Activated T-cell treated with anti-CD3 and anti-CD28 coated beads, Interleukin-2, amount 50 U/mL, for 4 hours (primary cell): ENCODE measurements at regions not wholly inside any gene's neighbourhood (a gene's known extent, or its start where the extent isn't known, plus 50 kb on each side); places are given as distances from the start of the nearest gene placed in this dataset.
A peak's percentile ranks its signal among the peaks of the same experiment; 100 is the strongest.

Experiments used
- ATAC-seq, 2 donors: fragments of 200-7000 bp; cut with Tn5 transposase; one replicate each; pipeline ENCODE4 v1.10.0; 2021
- DNase-seq: peaks from one replicate; pipeline ENCODE4 v3.0.0-alpha.2; 2020
- H3K27me3 Mint-ChIP-seq: one replicate; pipeline ENCODE4 v1.8.0; 2021; ENCODE audit warnings: low read depth, mixed read lengths
- H3K36me3 Mint-ChIP-seq: one replicate; pipeline ENCODE4 v1.8.0; 2022; ENCODE audit warnings: mixed read lengths; ENCODE audit not compliant: insufficient read depth
- H3K4me1 Mint-ChIP-seq: one replicate; pipeline ENCODE4 v1.8.0; 2021; ENCODE audit warnings: low read depth, mixed read lengths
- H3K4me3 Mint-ChIP-seq: one replicate; pipeline ENCODE4 v1.8.0; 2021; ENCODE audit warnings: mild to moderate bottlenecking, moderate library complexity, mixed read lengths
- H3K9me3 Mint-ChIP-seq: one replicate; pipeline ENCODE4 v1.8.0; 2021; ENCODE audit warnings: mixed read lengths

DNA sequence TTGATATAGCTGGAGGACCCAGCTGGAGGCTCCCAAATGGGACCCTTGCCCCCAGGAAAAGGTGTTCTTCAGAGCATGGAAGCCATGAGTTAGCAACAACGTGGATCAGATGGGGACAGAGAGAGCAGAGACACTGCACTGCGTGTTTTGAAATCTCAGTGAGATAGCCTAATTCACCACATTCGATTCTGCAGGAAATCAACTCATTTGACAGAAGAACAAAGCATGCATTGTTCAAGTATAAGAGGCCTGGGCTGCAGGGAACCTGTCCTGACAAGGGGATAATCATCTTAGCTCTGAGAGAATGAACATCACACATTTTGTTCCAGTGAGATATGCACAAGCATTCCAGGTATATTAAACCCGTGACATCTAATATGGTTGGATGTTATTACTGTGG, 450.2 kb downstream of the CDH26 start:
- no peak overlapping the region for H3K4me3 Mint-ChIP-seq
- DNase-seq (no peak), ATAC-seq (no peak)
- peaks cover 5% of the 10 kb centered on the region for H3K27me3 Mint-ChIP-seq
- no peaks in the 10 kb centered on the region for H3K9me3 Mint-ChIP-seq
- H3K36me3 Mint-ChIP-seq: no peaks in the 10 kb centered on the region
- no peaks in the 10 kb centered on the region for H3K4me1 Mint-ChIP-seq

DNA sequence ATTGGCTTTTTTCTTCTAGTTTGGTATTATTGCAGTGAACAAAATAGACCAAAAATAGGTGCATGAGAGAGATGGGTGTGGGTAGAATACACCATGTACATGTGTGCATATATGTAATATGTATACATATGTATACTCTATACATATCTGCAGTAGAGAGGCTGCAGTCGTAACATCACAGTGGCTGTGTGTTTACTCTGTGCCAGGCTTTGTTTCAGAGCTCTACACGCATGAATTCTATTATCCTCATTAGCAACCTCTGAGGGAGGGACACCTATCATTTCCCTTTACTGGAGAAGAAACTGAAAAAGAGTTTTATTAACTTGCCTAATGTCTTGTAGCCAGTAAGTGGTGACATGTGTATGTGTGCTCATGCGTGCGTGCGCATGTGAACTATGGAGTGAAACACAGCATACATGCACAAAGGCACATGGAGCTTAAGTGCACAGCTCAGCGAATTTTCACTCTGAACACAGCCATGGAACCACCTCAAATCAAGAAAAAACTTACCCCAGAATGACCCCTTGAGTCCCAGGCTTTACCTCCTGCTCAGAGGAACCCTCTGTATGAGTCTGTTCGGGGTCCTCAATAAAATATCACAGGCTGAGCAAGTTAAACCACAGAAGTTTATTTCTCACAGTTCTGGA, 452.5 kb downstream of the CDH26 start:
- ATAC-seq: no peak
- H3K27me3 Mint-ChIP-seq: peaks cover 3% of the 10 kb centered on the region
- H3K4me3 Mint-ChIP-seq: no peak overlapping the region
- H3K4me1 Mint-ChIP-seq: no peaks in the 10 kb centered on the region
- H3K9me3 Mint-ChIP-seq: no peaks in the 10 kb centered on the region
- no peak for DNase-seq
- no peaks in the 10 kb centered on the region for H3K36me3 Mint-ChIP-seq

DNA sequence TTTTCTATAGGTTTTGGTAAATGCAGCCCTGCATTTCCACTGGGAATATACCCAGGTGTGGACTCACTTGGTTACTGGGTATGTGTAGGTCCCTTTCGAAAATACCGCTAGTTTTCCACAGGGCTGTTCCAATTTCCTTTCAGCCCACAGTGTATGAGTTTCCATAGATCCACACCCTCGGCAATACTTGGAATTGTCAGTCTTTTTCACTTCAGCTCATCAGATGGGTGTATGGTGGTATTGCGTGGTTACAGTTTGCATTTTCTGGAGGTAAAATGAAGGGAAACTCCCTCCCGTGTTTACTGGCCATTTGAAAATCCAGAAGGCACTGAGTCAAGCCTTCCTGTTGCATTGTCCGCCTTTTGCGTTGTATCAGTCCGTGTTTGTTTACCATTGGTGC, 453.6 kb downstream of the CDH26 start:
- H3K27me3 Mint-ChIP-seq: peaks cover 3% of the 10 kb centered on the region
- ATAC-seq (no peak), DNase-seq (no peak)
- H3K9me3 Mint-ChIP-seq: no peaks in the 10 kb centered on the region
- no peak overlapping the region for H3K4me3 Mint-ChIP-seq
- H3K36me3 Mint-ChIP-seq: no peaks in the 10 kb centered on the region
- no peaks in the 10 kb centered on the region for H3K4me1 Mint-ChIP-seq

DNA sequence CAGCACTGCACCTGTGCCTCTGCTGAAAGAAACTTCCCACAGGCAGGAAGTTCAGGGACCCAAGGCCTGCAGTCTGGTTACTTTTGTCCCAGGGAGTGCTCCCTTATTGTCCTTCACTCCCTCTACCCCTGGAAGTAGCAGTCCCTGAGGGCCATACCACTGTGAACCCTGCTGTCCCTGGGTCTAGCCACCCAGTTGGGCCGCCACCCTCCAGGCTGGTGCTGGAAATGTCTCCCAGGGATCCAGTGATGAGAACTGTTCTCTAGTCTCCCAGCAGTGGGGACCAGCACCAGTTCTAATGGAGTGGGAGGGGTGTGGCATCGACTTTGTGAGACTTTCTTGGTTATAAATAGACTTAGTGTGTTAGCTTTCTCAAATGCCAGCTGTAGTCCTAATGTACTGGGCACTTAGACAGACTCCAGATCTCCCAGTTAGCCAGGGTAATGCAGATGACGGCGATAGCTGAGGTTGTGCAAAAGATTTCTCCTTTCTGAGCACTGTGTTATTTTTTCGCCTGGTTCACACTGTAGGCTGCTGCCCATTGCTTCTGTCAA, 462.5 kb downstream of the CDH26 start:
- ATAC-seq: no peak
- H3K36me3 Mint-ChIP-seq: no peaks in the 10 kb centered on the region
- no peak overlapping the region for H3K4me3 Mint-ChIP-seq
- H3K4me1 Mint-ChIP-seq: no peaks in the 10 kb centered on the region
- DNase-seq: no peak
- no peaks in the 10 kb centered on the region for H3K27me3 Mint-ChIP-seq
- no peaks in the 10 kb centered on the region for H3K9me3 Mint-ChIP-seq

DNA sequence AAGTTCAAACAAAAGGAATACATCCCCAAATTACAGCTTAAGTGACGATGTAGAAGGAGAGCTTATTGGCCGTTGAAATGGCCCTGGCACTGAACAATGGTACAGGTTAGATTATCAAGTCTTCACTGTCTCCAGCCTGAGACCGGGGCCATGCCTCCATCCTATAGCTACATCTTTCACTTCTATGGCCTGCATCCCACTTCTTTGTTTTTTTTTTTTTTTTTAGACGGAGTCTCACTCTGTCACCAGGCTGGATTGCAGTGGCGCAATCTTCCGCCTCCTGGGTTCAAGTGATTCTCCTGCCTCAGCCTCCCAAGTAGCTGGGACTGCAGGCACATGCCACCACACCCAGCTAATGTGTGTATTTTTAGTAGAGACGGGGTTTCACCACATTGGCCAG, 464.6 kb downstream of the CDH26 start:
- Mint-ChIP-seq H3K4me1 (no peaks in the 10 kb centered on the region), H3K27me3 (no peaks in the 10 kb centered on the region), H3K9me3 (no peaks in the 10 kb centered on the region), H3K4me3 (no peak overlapping the region), H3K36me3 (no peaks in the 10 kb centered on the region)
- ATAC-seq (no peak), DNase-seq (no peak)

DNA sequence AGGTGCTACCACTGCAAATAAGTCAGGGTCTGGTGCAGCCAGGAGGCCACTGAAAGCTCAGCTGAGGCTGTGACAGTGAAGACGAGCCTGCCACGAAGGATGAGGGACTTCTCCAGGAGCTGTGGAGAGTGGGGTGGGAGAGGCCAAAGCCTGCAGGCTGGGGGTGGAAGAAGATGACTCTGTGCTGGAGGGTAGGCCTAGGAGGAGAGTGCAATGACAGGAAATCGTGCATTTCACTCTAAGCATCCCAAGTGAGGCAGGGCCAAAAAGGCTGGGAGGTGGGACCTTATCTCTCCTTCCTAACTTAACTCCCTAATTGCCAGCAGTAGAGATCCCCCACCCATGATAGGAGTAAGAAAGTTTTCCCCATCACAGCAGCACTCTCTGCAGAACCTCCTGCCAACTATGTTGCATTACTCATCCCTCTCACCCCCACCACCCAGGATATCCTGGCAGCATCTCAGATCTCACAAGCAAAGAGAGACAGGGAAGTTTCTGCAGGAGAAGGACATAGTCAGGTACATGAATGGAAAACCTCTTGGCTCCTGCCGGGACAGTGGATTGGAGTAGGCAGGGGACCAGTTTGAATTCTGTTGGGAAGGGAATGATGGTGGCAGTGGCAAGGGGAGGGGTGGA, 466.2 kb downstream of the CDH26 start:
- Mint-ChIP-seq H3K9me3 (no peaks in the 10 kb centered on the region), H3K4me3 (no peak overlapping the region), H3K36me3 (no peaks in the 10 kb centered on the region), H3K27me3 (no peaks in the 10 kb centered on the region), H3K4me1 (no peaks in the 10 kb centered on the region)
- DNase-seq (no peak), ATAC-seq (no peak)

DNA sequence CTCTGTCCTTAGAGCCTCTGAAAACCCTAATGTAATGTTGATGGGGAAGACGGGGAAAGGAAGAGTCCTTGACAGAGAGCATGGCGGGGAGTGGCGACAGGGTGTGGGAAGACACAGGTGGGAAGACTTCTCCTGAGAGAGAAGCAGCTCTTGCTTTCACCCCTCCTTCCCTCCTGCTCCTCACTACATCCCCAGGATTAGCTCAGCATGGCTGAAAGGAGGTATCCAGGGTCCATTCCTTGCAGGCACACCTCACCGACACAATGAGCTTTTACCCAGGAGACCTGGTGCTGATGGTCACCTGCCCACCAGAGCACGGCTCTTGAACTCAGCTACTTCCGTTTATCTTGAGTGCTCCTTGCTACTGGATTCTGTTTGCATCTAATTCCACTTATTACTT, 469.3 kb downstream of the CDH26 start:
- Mint-ChIP-seq H3K9me3 (no peaks in the 10 kb centered on the region), H3K27me3 (peaks cover 2% of the 10 kb centered on the region), H3K4me1 (no peaks in the 10 kb centered on the region), H3K36me3 (no peaks in the 10 kb centered on the region), H3K4me3 (no peak overlapping the region)
- ATAC-seq (no peak), DNase-seq (no peak)

DNA sequence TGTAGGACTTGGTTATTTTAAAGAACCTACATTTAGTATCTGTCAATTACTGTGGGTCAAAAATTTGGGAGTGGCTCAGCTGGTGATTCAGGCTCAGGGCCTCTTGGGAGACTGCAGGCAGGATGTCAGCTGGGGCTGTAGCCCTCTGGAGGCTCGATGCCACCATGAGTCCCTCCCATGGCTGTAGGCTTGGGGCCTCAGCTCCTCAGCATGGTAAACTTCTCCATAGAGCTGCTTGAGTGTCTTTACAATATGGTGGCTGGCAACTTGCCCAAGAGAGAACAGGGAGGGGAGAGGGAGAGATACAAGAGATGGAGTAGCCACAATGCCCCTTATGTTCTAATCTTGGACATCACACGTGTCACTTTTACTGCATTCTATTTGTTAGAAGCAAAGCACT, 470.4 kb downstream of the CDH26 start:
- Mint-ChIP-seq H3K27me3 (peaks cover 2% of the 10 kb centered on the region), H3K4me1 (no peaks in the 10 kb centered on the region), H3K4me3 (no peak overlapping the region), H3K9me3 (no peaks in the 10 kb centered on the region), H3K36me3 (no peaks in the 10 kb centered on the region)
- DNase-seq (no peak), ATAC-seq (no peak)

DNA sequence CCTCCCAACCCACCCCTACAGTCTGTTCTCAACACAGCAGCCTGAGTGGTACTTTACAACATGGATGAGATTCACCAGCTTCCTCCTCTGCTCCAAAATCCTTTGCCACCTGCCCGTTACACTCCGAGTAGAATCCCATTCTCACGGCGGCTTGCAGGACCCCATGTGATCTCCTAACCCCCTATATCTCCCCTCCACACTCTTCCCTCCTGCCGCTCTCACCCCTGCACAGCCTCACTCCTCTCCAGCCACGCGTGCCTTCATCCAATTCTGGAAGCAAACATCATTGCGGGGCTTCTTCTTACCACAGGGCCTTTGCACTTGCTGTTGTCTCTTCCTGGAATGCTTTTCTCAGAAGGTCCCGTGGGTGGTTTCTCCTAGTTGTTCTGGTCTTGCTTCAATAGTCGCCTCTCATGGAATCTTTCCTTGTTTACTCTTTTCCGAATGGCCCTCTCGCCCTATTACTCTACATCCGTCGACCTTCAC, 472.3 kb downstream of the CDH26 start:
- Mint-ChIP-seq H3K36me3 (no peaks in the 10 kb centered on the region), H3K4me3 (no peak overlapping the region), H3K27me3 (peaks cover 2% of the 10 kb centered on the region), H3K9me3 (no peaks in the 10 kb centered on the region), H3K4me1 (no peaks in the 10 kb centered on the region)
- DNase-seq (no peak), ATAC-seq (no peak)

DNA sequence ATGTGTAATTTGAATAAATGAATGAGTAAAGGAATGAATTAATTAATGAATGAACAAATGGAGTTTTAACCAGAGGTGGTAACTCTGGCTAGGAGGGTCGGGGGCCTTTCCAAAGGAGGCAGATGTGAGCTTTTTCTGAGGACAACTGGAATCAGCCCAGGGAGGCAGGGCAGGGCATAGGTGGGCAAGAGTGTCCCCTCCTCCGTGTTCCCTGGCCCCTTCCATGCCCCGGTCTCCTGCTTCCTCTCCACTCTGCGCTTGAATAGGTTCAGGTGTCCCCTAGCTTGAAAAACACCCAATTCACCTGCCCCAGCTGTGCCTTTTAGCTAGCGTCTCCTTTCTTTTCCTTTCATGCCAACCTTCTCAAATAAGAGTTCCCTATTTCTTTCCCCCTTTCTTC, 473.1 kb downstream of the CDH26 start:
- Mint-ChIP-seq H3K27me3 (peaks cover 2% of the 10 kb centered on the region), H3K36me3 (no peaks in the 10 kb centered on the region), H3K4me1 (no peaks in the 10 kb centered on the region), H3K9me3 (no peaks in the 10 kb centered on the region), H3K4me3 (no peak overlapping the region)
- ATAC-seq: no peak
- DNase-seq: no peak

DNA sequence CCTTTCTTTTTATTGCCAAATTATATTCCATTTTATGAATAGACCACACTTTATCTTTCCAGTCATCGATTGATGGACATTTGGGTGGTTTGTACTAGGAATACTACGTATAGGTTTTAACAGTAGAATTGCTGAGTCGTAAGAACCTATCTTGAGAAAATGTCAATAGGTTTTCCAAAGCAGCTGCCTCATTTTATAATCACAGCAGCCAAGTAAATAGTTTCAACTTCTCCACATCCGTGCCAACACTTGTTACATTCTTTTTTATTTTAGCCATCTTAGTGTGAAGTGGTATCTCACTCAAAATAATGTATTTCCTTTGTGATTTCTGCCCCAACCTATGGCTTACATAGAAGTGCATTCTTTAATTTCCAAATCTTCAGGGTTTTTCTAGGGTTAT, 479.2 kb downstream of the CDH26 start:
- peaks cover 8% of the 10 kb centered on the region for H3K9me3 Mint-ChIP-seq
- H3K27me3 Mint-ChIP-seq: no peaks in the 10 kb centered on the region
- H3K4me1 Mint-ChIP-seq: no peaks in the 10 kb centered on the region
- no peak for DNase-seq
- H3K36me3 Mint-ChIP-seq: no peaks in the 10 kb centered on the region
- no peak overlapping the region for H3K4me3 Mint-ChIP-seq
- ATAC-seq: no peak

DNA sequence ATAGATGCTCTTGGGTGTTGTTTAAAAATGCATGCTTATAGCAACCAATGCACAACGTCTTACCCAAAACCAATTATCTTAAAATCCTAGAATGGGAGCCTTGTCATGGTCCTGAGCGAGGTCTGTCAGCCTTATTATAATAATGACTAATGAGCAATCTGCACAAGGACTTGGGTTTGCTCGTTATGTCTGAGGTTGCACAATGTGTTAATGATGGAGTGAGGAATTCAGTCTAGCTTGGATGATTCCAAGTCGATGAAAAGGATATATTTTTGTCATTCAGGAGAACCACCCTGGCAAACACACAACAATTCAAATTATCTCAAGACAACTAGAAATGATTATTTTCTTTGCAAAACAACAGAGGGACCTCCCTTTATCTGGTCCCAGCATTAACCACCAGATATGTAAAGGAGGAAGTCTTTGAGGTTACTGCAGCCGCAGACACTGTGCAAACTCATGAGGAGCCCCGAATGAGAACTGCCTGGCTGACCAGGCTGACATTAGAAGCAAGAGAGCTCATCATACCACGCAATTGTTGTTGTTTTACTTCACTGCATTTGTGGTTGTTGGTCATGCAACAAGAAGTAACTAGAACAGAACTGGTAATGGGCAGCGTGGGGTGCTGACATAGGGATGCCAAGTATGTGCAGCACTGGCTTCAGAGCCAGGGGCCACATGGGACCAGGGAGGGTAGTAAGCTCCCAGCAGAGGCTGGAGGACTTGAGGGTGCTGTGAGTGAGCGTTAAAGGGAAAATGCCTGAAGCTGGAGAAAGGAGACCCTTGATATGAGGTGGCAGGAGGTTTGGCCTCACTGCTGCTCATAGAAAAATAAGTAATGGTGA, 488.3 kb downstream of the CDH26 start:
- no peak overlapping the region for H3K4me3 Mint-ChIP-seq
- H3K4me1 Mint-ChIP-seq: peaks cover 6% of the 10 kb centered on the region
- H3K36me3 Mint-ChIP-seq: no peaks in the 10 kb centered on the region
- H3K9me3 Mint-ChIP-seq: no peaks in the 10 kb centered on the region
- H3K27me3 Mint-ChIP-seq: peaks cover 5% of the 10 kb centered on the region
- no peak for DNase-seq
- ATAC-seq: peak in 1 of 2 donors; percentile 14

DNA sequence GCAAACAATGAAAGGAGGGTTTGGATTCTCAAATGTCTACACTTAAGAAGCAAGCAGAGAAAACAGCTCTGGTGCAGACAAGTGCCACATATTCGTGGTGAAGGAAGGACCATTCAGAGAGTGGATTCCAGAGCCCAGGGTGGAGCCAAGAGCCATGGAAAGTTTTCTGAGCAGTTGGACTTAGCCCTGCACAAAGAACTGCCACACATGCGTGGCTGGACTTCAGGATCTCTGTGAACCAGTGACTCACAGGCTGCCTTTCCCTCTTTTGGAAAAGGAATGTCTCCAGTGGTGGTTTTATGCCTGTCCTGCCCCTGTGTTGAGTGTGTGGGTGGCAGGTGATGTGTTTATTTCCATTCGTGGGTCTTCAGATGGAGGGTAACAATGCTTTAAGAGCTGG, 489.5 kb downstream of the CDH26 start:
- Mint-ChIP-seq H3K9me3 (no peaks in the 10 kb centered on the region), H3K36me3 (no peaks in the 10 kb centered on the region), H3K27me3 (peaks cover 5% of the 10 kb centered on the region), H3K4me3 (no peak overlapping the region), H3K4me1 (peaks cover 6% of the 10 kb centered on the region)
- DNase-seq (no peak), ATAC-seq (no peak)

DNA sequence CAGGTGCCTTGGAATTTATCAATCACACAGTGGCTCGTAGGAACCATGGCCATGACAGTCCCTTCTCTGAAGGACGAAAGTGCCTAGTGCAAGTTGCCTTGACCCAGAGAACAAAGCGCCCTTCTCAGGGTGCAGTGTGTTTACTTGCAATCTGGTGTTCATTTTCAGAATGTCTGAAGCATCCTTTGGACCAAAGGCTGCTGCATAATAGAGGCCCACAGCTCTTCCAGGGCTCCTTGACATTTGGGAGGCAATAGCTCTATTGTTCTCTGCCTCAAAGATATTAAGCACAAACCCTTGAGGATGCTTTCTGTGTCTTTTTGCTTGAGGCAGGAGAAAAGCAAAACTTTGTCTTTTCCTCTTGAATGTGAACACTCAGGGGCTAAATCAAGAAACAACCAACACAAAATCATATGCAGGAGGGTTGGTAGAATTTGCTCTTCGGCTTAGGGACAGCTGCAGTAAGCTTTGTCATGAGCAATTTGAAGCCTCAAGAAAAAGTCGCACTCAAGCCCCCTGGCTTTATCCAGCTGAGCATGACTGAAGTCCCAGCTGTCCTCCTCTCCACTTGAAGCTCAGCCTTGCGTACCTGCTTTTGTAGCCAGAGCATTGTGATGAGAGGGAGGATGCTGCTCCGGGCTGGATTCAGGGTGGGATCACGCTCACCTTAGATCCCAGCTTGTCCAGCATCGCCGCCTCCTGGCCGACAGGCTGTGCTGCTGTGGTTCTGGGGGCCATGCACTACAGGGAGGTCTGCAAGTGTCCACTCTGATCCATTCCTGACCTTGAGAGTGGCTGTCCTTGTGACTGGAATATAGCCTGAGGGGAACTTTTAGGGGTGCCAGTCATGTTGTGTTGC, 495.4 kb downstream of the CDH26 start:
- DNase-seq: no peak
- Mint-ChIP-seq H3K4me3 (no peak overlapping the region), H3K27me3 (peaks cover 2% of the 10 kb centered on the region), H3K9me3 (no peaks in the 10 kb centered on the region), H3K4me1 (no peaks in the 10 kb centered on the region), H3K36me3 (no peaks in the 10 kb centered on the region)
- ATAC-seq: no peak
